ENCODE measurements at regions not wholly inside any gene's neighbourhood (a gene's known extent, or its start where the extent isn't known, plus 50 kb on each side); places are given as distances from the start of the nearest gene placed in this dataset.
A peak's percentile ranks its signal among the peaks of the same experiment; 100 is the strongest.

DNA sequence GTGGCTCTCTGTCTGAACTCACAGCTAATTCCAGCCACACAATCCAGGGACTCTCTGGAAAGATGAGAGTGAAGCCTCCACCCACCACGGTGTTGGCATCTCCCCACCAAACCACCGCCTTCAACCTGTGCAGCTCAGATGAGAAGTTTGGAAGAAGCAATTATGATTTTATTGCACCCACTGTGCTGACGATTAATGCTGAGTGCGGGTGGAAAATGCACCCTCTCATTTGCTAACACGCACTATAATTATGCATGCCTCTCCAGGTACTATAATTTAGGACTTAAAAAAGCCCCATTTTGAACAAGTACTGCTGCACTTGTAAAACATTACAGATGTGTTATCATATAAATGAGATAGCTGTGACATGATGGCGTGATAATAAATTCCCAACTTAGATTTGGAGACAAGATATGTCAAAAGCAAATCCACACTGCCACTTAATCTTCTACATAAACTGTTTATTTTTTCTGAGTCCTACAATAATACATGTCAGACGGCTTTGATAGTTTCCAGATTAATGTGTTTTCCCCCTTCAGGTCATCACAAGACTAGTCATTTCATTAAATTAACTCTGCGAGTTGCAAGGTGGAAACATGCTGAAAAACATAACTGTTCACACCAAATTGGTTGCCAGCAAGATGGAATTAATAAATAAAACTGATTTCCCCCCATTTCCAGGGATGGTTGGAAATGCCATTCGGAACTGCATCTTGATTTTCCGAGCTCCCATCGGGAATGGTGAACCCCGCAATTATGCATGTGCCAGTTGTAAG is 466.5 kb upstream of the MAF start:
- no peak for DNase-seq

DNA sequence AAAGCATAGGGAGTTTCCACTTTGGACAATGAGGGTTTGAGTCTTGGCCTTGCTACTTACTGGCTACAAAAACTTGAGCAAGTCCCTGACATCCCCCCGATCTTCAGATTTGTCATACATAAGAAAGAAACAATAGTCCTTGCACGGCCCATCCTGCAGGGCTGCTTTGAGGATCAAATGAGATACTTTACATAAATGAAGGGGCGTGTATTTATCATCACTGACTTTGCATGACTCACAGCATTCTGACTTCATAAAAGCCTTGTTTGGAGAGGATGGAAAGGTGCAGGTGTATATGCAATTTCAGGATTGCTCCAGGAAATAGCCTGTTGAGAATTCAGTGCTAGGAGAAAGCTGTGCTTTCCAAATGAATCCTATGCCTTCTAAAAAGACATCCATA is 465.0 kb upstream of the MAF start:
- no peak for DNase-seq

DNA sequence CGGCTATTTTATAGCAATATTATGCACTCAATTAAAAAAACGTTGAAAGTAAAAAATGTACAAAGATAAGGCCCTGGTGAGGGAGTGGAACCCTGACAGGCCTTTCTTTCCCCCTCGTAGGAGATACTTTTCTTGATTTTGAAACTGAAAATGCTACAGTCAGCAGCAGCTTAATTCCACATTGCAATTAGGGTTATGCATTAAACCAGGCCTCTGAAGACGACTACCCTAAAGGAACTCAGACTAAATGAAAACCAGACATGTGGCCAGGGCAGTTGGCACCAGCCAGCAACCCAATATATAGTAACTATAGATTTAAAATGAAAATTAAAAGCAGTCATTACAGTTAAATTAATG is 463.2 kb upstream of the MAF start:
- no peak for DNase-seq

DNA sequence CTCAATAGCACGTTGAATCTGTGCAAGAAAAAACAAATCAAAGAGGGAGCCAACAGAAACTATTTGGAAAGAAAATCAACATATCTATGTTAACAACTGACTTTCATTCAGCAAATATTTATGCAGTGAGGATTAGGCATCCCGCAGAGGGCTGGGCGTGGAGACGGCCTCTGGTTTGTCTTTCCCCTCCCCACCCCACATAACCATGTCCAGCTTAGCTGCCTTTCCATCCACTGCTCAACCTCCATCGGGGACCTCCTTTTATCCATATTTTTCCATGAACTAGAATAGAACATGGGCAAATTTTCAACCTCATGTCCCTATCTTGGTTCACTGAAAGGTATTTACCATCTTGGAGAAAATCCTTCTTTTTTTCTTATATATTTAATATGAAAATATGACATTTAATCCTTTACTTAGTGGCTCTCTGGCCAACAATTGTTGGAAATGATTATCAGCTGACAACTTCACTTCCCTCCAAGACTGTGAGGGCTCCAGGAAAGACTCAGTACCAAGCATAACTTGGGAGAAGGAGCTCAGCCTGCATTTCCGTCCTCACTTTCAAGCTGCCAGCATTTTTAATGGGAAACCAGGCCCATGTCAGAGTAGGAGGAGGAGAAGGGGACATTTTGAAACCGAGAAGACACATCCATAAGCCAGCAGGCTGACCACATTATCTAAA is 462.6 kb upstream of the MAF start:
- no peak for DNase-seq

DNA sequence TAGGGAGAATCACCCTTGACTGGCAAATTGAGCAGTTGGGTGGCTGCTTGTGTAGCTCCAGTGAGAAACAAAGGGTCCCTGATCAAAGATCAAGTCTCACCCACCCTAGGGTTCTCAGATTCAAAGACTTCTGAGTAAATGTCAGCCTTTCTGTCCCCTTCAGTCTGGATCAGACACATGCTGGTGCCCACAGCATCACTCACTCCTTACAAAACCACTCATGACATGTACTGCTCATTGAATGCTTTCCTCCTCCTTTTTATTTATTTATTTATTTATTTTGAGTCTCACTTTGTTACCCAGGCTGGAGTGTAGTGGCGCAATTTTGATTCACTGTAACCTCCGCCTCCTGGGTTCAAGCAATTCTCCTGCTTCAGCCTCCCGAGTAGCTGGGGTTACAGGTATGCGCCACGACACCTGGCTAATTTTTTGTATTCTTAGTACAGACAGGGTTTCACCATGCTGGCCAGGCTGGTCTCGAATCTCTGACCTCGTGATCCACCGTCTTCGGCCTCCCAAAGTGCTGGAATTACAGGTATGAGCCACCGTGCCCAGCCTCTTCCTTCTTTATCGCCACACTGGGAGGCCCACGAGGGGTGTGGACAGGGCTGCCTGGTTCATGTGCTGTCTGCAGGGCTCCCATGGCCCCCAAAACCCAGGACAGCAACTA is 462.0 kb upstream of the MAF start:
- DNase-seq: no peak

DNA sequence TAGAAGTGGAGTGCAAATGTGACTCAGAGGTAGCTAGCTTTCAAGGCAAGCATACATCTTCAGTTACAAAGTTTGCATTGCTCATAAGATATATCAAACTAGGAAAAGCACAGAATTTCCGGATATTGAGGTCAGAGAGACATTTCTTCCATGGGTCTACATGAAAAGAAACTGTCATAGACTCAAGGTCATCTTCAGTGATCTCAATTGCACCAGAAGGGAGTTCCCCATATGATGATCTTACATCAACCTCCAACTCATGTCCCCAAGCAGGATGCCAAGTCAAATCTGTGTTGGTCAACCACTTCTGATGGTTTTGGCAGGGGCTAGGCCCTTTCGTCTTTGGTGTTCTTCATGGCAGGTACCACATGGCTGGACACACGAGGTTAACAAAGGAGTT is 459.9 kb upstream of the MAF start:
- no peak for DNase-seq

DNA sequence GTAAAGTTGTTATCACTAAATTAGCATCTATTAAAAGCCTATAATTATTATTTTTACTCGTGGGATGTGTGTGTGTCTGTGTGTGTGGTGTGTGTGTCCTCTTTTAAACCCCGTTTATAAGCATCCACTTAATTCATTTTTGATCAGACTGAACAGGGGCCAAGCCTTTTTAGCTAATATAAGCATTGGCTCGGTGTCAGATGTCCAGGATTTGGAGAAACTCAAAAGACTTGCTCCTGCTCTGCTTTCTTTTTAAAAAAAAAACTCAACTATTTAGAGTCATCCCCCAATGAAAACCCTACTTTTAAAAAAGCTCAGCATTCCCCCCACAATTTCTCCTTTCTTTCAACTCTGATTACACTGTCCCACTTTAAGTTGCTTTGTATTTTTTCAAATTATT is 459.3 kb upstream of the MAF start:
- no peak for DNase-seq

DNA sequence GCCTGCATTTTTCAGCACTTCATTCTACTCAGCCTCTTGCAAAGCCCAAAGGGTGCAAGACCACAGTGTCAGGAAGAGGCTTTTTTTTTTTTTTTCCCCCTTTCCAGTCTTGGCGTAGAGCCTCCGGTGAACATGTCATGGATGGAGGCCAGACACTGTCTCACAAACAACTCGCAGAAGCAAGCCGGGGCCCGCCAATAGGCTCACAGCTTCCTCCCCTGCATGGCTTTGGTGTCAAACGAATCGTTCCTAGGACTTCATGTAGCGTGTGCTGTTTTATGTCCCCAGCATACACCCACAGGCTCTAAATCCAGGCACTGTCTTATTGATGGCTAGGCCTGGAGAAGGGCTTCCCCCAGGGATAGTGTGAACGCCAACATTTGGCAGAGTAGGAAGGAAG is 457.7 kb upstream of the MAF start:
- DNase-seq: no peak

DNA sequence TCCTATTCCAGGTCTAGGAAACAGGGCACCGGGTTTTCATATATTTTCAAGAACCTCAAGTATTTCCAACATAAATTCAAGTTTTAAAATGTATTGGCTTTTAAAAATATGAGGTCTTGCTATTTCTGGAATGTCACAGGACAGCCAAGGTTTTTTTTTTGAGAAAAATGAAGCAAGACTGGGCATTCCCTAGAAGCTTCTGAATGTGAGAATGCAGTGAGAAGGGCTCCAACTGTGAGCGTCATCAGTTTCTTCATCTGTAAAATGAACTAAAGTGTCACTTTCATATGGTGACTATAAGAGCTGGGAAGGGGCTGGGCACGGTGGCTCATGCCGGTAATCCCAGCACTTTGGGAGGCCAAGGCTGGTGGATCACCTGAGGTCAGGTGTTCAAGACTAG is 455.8 kb upstream of the MAF start:
- DNase-seq: no peak

DNA sequence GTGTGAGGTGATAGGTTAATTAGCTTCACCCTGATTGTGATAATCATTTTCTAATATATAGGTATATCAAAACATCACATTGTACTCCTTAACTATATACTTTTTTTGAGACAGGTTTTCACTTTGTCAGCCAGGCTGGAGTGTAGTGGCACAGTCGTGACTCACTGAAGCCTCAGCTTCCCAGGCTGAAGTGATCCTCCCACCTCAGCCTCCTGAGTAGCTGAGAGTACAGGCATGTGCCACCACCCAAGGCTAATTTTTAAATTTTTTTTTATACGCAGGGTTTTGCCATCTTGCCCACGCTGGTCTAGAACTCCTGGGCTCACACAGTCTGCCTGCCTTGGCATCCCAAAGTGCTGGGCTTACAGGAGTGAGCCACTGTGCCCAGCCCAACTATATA is 455.3 kb upstream of the MAF start:
- no peak for DNase-seq

DNA sequence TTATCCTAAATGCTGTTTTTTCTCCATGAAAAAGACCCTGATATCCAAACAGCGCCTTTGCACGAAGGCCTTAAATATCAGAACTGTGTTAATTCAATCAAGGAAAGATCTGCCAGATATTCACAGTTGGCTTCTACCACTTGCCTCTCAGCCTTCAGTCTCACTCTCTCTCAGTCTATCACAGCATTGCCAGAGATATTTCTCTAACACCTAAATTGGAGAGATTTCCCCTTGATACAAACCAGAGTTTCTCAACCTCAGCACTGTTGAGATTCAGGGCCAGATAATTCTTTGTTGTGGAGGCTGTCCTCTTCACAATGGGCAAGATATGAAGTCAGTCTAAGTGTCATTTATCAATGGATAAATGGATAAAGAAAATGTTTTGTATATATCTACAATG is 454.1 kb upstream of the MAF start:
- no peak for DNase-seq

DNA sequence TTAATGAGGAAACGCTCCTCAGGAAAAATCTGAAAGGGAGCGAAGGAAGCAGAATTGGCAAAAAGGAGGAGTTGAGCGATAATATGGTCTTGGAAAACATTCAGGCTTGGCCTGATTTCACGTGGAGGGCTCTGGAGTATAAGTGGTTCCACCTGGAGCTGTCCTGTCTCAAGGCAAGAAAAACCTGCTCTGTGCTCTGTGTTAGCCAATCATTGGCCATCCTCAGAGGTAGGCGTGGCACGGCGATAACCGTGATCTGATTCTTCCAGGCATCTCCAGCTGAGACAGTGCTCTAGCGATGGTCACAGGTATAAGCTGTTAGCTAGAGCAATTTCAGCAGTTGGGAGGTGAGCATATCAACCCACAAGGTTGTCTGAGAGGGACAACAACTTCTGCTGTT is 450.5 kb upstream of the MAF start:
- no peak for DNase-seq

DNA sequence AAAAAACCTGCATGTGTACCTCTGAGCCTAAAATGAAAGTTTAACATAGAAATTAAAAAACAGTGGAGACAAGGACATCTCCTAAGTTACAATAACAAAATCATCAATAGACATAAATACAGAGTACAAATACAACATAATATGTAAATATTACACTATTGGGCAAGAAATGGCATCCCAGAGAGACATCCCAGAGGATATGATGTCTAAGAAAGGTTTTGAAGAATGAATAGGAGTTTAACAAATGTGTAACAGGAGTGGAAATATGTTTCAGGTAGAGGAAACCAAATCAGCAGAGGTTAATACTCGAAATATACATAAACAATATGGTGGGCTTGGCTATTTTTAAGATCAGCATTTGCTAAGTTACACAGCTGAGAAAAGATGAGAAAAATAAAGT is 447.7 kb upstream of the MAF start:
- DNase-seq: no peak

DNA sequence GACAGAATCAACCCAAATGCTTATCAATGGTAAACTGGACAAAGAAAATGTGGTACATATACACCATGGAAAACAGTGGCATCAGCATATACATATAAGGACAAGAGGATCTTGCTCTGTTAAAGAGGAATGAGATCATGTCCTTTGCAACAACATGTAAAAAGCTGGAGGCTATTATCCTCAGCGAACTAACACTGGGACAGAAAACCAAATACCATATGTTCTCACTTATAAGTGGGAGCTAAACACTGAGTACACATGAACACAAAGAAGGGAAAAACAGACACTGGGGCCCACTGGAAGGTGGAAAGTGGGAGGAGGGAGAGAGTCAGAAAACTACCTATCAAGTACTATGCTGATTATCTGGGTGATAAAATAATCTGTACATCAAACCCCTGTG is 447.3 kb upstream of the MAF start:
- DNase-seq: no peak

DNA sequence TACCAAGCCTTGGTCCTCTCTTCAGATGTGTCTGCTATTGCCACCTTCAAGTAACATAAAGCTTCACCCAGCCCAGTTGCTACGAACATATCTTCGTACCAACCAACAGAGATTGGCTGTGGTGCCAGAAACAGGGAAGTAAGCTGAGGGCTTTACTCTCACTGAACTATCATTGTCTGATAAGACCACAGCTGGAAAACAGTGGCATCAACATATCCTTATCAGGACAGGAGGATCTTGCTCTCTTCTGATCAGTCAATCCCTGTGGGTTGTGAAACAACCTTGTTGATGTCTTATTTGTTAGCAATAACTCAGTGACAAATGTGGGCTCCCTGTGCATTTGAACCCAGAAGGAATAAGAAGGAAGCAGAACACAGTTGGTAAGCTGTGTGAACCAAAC is 446.3 kb upstream of the MAF start:
- DNase-seq: no peak

DNA sequence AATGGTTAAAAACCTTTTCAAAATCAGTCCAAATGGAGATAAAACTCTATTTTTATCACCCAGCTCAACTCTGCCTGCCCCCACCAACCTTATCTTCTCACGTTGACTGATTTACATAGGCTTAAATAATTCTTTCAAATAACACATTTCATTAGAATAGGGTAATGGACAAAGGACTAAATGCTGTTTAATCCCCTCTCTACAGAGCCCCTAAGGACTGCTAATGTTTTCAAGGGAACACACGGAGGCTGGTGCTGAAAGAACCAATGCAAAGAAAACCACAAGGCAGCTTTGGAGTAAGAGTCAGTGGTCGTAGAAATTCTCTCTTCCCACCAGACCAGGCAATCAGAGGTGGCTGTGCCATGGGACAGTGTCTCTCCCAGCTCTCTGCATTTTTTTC is 445.7 kb upstream of the MAF start:
- no peak for DNase-seq

DNA sequence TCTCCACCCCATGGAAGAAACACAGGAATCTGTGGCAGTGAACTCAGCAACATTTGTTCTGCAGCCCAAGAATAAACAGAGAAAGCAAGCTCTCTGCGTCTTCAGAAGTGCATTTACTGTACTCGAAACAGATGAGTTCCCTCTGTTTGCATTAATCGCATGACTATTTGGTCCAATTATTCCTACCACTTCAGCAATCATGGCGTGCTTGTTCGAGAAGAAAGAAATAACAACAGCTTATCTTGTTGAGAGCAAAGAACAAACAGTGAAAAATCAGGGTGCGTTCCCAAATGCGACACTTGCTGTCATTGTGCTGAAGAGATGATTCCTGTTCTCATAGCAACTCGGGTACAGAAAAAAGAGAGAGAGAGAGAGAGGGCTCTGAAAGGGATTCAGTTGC is 445.3 kb upstream of the MAF start:
- peak; percentile 49 for DNase-seq

DNA sequence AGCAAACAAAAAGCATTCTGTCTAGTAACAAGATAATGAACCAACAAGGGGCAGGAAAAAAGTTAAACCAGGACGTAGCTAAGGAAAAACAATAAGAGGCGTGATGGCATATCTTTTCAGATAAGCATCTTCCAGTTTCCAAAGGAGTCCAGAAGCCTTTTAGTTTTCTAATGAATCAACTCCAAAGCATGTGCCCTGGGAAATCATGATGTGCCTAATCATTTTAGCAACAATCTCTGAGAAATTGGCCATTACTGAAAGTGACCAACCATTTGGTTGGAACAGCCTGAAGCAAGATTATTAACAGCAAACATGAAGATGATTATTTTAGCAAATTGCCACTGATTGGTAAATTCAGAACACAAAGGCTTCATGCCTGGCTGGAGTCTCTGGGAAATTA is 440.9 kb upstream of the MAF start:
- DNase-seq: no peak

DNA sequence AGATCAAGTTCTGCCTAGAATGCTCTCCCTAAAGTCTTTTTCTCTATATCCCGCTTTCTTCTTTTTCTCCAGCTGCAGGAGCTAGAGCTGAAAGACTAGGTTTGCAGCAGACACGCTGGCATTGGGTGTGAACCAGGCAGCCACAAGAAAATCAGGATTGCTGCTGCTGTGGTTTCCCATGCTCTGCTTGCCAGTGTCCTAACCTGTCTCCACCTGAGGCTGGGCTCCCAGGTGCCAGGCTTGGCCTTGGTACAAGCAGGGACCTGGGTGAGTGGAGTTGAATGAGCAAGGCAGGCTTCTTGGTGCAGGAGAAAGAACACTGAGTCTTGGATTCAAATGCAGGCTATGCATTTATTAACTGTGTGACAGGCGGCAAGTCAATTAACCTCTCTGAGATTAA is 440.3 kb upstream of the MAF start:
- DNase-seq: no peak

DNA sequence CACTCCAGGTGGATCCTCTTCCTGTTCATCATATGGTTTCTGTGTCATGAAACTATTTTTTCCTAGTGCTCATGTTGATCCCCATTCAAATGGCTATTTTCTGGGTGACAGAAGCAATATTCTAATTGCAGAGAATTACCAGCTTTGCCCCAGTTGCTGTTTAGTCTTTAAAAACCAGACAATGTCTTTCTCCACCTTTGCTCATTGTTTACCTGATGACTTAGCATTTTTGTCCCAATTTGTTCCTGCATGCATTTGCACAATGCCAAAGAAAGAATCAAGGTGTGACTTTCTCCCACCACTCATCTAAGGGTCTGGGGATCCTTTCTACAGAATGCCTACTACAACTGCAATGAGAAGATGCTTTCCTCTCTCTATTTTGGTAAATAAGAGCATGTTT is 439.9 kb upstream of the MAF start:
- DNase-seq: no peak

DNA sequence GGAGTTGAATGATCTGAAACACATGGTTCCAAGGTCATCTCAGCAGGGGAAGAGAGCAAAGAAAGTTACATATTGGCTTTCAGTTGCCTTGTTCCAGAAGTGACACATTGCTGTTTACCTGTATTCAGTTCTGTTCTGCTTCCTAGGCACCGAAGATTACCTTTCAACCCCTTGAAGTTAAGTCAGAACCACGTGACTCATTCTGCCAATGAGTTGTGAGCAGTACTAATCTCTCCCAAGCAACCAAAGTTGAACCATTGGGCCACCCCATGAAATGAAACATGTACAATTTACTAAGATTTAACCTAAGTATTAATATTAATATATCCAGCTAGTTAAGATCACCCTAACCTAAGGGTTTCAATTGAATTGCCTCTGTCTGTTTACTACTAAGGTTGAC is 439.2 kb upstream of the MAF start:
- no peak for DNase-seq

DNA sequence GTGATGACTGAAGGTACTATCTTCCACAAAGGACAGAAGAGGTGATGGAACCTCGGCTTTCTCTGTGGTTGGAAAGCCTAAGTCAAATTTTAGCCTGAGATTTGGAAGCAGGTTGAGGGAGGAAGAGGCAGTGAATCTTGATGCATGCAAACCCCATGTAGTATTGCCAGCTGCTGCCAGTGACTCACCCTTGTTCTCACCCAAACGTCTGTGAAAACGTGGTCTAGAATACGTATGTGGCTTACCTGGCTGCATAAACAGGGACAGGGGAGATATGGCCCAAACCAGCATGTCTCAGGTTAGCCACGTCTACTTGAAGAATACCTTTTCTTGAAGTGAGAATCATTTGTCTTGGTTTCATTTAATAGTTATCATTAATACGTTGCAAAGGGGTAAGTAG is 438.0 kb upstream of the MAF start:
- DNase-seq: no peak

DNA sequence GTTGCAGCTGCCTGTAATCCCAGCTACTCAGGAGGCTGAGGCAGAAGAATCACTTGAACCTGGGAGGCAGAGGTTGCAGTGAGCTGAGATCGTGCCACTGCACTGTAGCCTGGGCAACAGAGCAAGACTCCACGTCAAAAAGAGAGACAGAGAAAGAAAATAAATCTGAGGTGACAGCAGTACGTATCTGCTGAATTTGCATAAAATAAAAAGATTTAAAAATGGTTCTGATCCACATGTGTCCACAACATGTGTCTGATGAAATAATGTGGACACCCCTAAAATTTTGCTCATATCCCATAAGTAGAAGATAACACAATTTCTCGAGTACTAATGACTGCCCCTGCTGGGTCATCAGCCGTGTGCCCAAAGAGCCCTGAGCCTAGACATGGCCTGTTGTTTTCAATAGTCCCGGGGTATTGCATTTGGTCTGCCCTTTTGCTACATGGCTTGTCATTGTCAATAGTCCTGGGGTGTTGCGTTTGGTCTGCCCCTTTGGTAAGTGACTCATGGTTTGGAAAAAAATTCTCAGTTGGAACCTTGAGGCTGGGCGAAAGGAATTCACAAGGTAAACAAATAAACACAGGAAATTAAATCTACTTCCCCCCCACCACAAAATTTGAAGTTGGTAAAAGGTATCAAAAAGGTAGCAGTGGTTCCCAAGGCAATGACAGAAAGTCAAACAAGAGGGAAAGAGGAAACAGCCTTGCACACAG is 434.6 kb upstream of the MAF start:
- DNase-seq: no peak

DNA sequence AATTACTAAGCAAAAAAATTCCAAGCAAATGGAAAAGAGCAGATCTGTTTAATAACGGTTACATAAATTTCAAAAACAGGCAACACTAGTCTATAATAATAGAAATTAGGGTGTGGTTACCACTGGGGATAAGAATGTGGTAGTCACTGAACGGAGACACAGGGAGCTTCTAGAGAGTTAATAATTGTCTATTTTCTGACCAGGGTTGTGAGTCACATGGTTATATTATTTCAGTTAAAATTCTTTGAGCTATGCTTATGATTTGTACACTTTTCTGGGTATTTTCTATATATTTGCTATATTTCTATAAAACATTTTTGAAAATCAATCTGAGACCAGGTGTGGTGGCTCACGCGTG is 433.9 kb upstream of the MAF start:
- DNase-seq: no peak
